K562 (cell line): ENCODE measurements at regions not wholly inside any gene's neighbourhood (a gene's known extent, or its start where the extent isn't known, plus 50 kb on each side); places are given as distances from the start of the nearest gene placed in this dataset.

Experiments
- ATAC-seq: fragments of 200-7000 bp; cut with Tn5 transposase; 3 replicates; pipeline ENCODE4 v1.9.1; 2020; ENCODE audit warnings: moderate library complexity
- BruUV-seq: library from RNA; stranded (reverse); fragments of 400-500 nt; replicated peaks from 2 replicates; lab custom pipeline; 2021; lab: Mats Ljungman, UMichigan
- CTCF ChIA-PET: fragments of 300-600 bp; formaldehyde crosslinking; extraction: SDS; loops from one replicate; lab custom pipeline; 2021; ENCODE audit warnings: low intra/inter-chr PET ratio; lab: Yijun Ruan, JAX
- POLR2A ChIA-PET: fragments of 300-600, 350-650 bp; sonication (Branson Sonifier 250); formaldehyde crosslinking; extraction: SDS; loops from one replicate; lab custom pipeline; 2021; ENCODE audit warnings: antibody characterized with exemption, inconsistent platforms; lab: Yijun Ruan, JAX
- DNase-seq, 4 experiments: peaks; one replicate each; pipeline versions ENCODE4 v3.0.0 to v3.0.0-alpha.2; 2011 to 2018; ENCODE audit warnings: low spot score in 3 of 4, mixed read lengths in 3 of 4; ENCODE audit errors: extremely low read depth in 1 of 4
- FAIRE-seq: peaks from 2 replicates; lab custom pipeline; 2011; peaks lifted over from hg19 to GRCh38; lab: Jason Lieb, UNC
- H2AFZ ChIP-seq: 2 replicates; pipeline ENCODE4 v1.6.0; 2011; ENCODE audit warnings: low read depth, low read length, control low read depth, inconsistent platforms
- H3K27ac ChIP-seq: fragments of 200-600 bp; 3 replicates; pipeline ENCODE4 v1.8.0; 2011; ENCODE audit warnings: low read depth, mild to moderate bottlenecking, control low read depth, inconsistent platforms, low read length, moderate library complexity, mixed read lengths; ENCODE audit errors: extremely low read depth
- H3K27me3 ChIP-seq, 2 experiments: fragments of 300-600 bp in 1 of 2; 2 replicates in 1 of 2; 3 replicates in 1 of 2; pipeline versions ENCODE4 v1.6.0 to v1.8.0; 2011; ENCODE audit warnings: inconsistent platforms in 2 of 2, low read length in 2 of 2, mild to moderate bottlenecking in 1 of 2, mixed read lengths in 1 of 2, moderate library complexity in 1 of 2; ENCODE audit not compliant: control insufficient read depth in 2 of 2, insufficient read depth in 2 of 2
- H3K36me3 ChIP-seq: fragments of 300-600 bp; 3 replicates; pipeline ENCODE4 v1.8.0; 2011; ENCODE audit warnings: mild to moderate bottlenecking, low read length, inconsistent platforms; ENCODE audit not compliant: control insufficient read depth, insufficient read depth
- H3K4me1 ChIP-seq, 2 experiments: fragments of 200-600 bp in 1 of 2; replicated peaks in 1 of 2; 2 replicates in 1 of 2; 3 replicates in 1 of 2; pipeline versions ENCODE4 v1.5.1 to v1.8.0; 2011; ENCODE audit warnings: inconsistent platforms in 2 of 2, low read length in 2 of 2, mild to moderate bottlenecking in 1 of 2, mixed read lengths in 1 of 2, moderate library complexity in 1 of 2; ENCODE audit not compliant: control insufficient read depth in 2 of 2, insufficient read depth in 2 of 2
- H3K4me2 ChIP-seq: 2 replicates; pipeline ENCODE4 v1.6.1; 2011; ENCODE audit warnings: low read length, control low read depth, inconsistent platforms, mixed read lengths; ENCODE audit not compliant: insufficient read depth
- H3K4me3 ChIP-seq: fragments of 200-600 bp; sonication (generic), shearing (Covaris generic); 2 replicates; pipeline ENCODE4 v1.5.1; 2016; ENCODE audit warnings: control low read depth, inconsistent platforms
- H3K79me2 ChIP-seq: fragments of 200-600 bp; 3 replicates; pipeline ENCODE4 v1.8.0; 2011; ENCODE audit warnings: low read length, inconsistent platforms; ENCODE audit not compliant: control insufficient read depth, insufficient read depth
- H3K9ac ChIP-seq, 2 experiments: 2 replicates each; pipeline versions ENCODE4 v1.6.0 to v1.6.1; 2011; ENCODE audit warnings: low read depth in 2 of 2, low read length in 2 of 2, control low read depth in 1 of 2, inconsistent platforms in 1 of 2, mild to moderate bottlenecking in 1 of 2, mixed read lengths in 1 of 2; ENCODE audit not compliant: insufficient read depth in 1 of 2
- H3K9me1 ChIP-seq: one replicate; pipeline ENCODE4 v1.6.0; 2011; ENCODE audit warnings: inconsistent platforms, mild to moderate bottlenecking, low read length, moderate library complexity; ENCODE audit not compliant: control insufficient read depth, insufficient read depth
- H3K9me3 ChIP-seq: replicated peaks from 2 replicates; pipeline ENCODE4 v1.5.1; 2011; ENCODE audit warnings: low read depth, low read length, inconsistent platforms; ENCODE audit not compliant: control insufficient read depth, insufficient read depth
- H4K20me1 ChIP-seq: replicated peaks from 2 replicates; pipeline ENCODE4 v1.6.1; 2011; ENCODE audit warnings: low read length, inconsistent platforms, mixed read lengths; ENCODE audit not compliant: control insufficient read depth, insufficient read depth
- CSDE1 ChIP-seq, 2 experiments: fragments of 450-650 bp; IDR thresholded peaks; 2 replicates each; pipeline ENCODE4 v1.6.1; 2016; ENCODE audit warnings: mild to moderate bottlenecking in 1 of 2
- DIDO1 ChIP-seq: fragments of 450-650 bp; IDR thresholded peaks from 2 replicates; pipeline ENCODE4 v1.6.1; 2016; ENCODE audit warnings: low read depth, missing biosample characterization, missing genetic modification characterization
- GTF2A2 ChIP-seq: IDR thresholded peaks from 2 replicates; pipeline ENCODE4 v1.6.1; 2016; ENCODE audit warnings: mild to moderate bottlenecking, missing genetic modification characterization, missing compliant biosample characterization
- JUNB ChIP-seq: fragments of 450-650 bp; formaldehyde crosslinking; conservative IDR thresholded peaks from 2 replicates; pipeline ENCODE4 v1.4.0; 2020; ENCODE audit warnings: mild to moderate bottlenecking
- POLR2AphosphoS2 ChIP-seq: IDR thresholded peaks from 2 replicates; pipeline ENCODE4 v1.6.1; 2012; ENCODE audit warnings: low read length, improper control_type of control experiment
- PTBP1 ChIP-seq: fragments of 200-400 bp; formaldehyde crosslinking; IDR thresholded peaks from 2 replicates; pipeline ENCODE4 v1.6.1; 2017; ENCODE audit warnings: low read depth, low read length
- STAT6 ChIP-seq: sonication (generic); formaldehyde crosslinking; IDR thresholded peaks from 2 replicates; pipeline ENCODE4 v1.8.1; 2023; ENCODE audit warnings: mild to moderate bottlenecking, missing genetic modification reagents
- ZBTB43 ChIP-seq: sonication (generic); formaldehyde crosslinking; IDR thresholded peaks from 2 replicates; pipeline ENCODE4 v1.8.0; 2023; ENCODE audit warnings: mild to moderate bottlenecking, missing genetic modification reagents
- ZNF316 ChIP-seq: fragments of 450-650 bp; IDR thresholded peaks from 2 replicates; pipeline ENCODE4 v1.6.1; 2016
- ZNF445 ChIP-seq: fragments of 250-450 bp; sonication (Bioruptor Pico); IDR thresholded peaks from 2 replicates; pipeline ENCODE4 v1.4.0; 2020; ENCODE audit warnings: low read depth, mild to moderate bottlenecking, moderate library complexity
- WGBS: fragments of 100-300 bp; shearing (Covaris generic); methylation state at CpG from one replicate; pipeline ENCODE4 v1.1.6; 2016; ENCODE audit warnings: low coverage, mixed read lengths; ENCODE audit not compliant: insufficient coverage; ENCODE audit errors: missing lambda C conversion rate; 5-methylcytosine and 5-hydroxymethylcytosine counted together
- in situ Hi-C: fragments of 300-500 bp; cut with MboI; formaldehyde crosslinking; loops from 4 replicates; pipeline ENCODE4 v1.15.0; 2018; ENCODE audit warnings: inconsistent platforms, mixed read lengths
- intact Hi-C: fragments of 100-400 bp; cut with micrococcal nuclease; formaldehyde crosslinking; loops from 2 replicates; pipeline ENCODE4 v1.14.2; 2022

DNA sequence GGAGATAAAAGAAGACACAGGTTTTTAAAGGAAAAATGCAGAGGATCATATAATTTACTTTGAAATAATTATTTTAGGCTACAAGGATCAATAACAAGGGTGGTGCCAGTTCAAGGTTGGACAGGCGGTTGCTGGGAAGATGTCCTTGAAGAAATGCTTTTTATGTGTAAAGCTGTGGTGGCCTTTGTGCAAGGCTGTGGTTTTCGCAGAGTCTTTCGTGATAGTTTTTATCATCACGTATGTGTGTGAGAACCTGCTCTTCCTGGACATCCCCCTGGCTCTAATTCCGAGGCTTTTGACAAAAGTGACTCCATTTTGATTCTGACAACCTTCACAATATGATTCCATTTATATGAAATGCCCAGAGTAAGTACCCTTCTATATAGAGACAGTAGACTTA, 85.8 kb upstream of the COG2 start (continued):
- TF ChIP-seq CSDE1 (IDR thresholded peaks at IDR 0.05) (no peak), ZBTB43 (CRISPR knock-in tag) (no peak), DIDO1 (tag) (no peak), JUNB (CRISPR knock-in tag) (no peak), STAT6 (CRISPR knock-in tag) (no peak), POLR2AphosphoS2 (no peak), GTF2A2 (tag) (no peak), ZNF445 (CRISPR knock-in tag) (no peak)

GRCh38 chr1:230555814-230556213, 86.5 kb upstream of the COG2 start:
- no peak overlapping the region for H2AFZ ChIP-seq
- ChIA-PET CTCF (no interaction called here), POLR2A (interaction anchor here (0.7 kb wide), 1 partner anchor 616 kb away, joined by 3 read pairs; no protein-coding TSS in a partner anchor)
- no peaks in the 10 kb centered on the region for H3K4me1 ChIP-seq
- DNase-seq, result no peak
- H4K20me1 ChIP-seq, result no peaks in the 10 kb centered on the region
- intact Hi-C loops (no loop called here), in situ Hi-C loops (no loop called here)
- no peaks in the 10 kb centered on the region for H3K27me3 ChIP-seq
- FAIRE-seq, result no peak
- TF ChIP-seq ZNF316 (0 out of 2 replicates have a peak, but pooled peaks have one; percentile 29), PTBP1 (no peak)
- no peak overlapping the region for H3K4me3 ChIP-seq
- no peak overlapping the region for H3K27ac ChIP-seq
- no peaks in the 10 kb centered on the region for H3K9me1 ChIP-seq
- H3K9ac ChIP-seq, result no peak overlapping the region
- ATAC-seq, result no peak
- H3K79me2 ChIP-seq, result no peaks in the 10 kb centered on the region
- no peaks in the 10 kb centered on the region for H3K36me3 ChIP-seq
- no peaks in the 10 kb centered on the region for H3K9me3 ChIP-seq
- no TSS peak for BruUV-seq
- WGBS, result 0% methylated on average over 1 of the region's 1 CpG
- H3K4me2 ChIP-seq, result no peak overlapping the region
